NCI-H1436 treated with DMSO at 0.1 percent for 48 hours (cell line): ENCODE measurements at regions not wholly inside any gene's neighbourhood (a gene's known extent, or its start where the extent isn't known, plus 50 kb on each side); places are given as distances from the start of the nearest gene placed in this dataset.
"Not testable (repeated sequence)": the region's sequence is repeated elsewhere in the genome, so short reads cannot be mapped to it uniquely, and the experiment has no call there.

Experiments used
- DNase-seq: peaks from one replicate; lab custom pipeline; 2025; lab: John Stamatoyannopoulos, UW

DNA sequence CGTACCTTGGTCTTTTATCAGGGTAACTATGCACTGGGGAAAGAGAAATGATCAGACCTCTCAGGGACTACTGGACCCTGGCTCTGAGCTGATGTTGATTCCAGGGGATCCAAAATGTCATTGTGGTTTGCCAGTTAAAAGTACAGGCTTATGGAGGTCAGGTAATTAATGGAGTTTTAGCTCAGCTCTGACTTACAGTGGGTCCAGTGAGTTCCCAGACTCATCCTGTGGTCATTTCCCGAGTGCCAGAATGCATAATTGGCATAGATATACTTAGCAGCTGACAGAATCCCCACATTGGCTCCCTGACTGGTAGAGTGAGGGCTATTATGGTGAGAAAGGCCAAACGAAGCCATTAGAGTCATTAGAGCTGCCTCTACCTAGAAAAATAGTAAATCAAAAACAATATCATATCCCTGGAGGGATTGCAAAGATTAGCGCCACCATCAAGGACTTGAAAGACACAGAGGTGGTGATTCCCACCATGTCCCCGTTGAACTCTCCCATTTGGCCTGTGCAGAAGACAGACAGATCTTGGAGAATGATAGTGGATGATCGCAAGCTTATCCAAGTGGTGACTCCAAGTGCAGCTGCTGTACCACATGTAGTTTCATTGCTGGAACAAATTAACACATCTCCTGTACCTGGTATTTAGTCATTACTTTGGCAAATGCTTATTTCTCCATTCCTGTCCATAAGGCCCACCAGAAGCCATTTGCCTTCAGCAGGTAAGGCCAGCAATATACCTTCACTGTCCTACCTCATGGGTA is 152.4 kb downstream of the THBS2 start:
- DNase-seq, result no peak

DNA sequence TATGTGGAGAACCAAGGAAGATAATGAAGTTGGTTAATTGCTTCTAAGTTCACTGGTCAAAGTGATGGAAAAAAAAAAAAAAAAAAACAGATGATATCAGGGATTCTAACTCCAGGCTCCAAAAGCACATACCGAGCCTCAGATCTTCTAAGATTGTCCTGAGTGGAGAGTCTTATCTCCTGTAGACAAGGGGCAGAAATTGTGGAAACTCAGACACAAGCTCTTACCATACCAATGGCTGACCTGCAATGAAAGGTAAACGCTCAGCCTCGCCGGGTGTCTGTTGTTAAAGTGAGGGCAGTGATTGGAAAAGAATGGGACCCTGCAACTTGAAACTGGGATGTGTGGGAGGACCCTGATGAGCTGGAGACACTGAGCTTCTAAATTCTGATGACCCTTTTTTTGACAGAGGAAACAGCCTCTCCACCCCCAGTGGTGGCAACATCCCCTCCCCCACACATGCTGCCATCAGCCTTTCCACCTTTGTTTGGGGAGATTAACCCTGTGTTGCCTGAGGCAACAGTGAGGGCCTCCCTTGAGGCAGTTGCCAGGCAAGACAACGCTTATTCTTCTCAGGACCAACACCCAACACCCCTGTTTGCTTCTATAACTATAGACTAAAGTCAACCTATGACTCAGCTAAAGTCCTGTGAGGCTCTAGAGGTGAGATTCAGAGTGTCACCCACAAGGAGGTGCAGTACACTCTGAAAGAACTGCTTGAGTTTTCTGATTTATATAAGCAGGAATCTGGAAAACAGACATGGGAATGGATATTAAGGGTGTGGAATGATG is 154.0 kb downstream of the THBS2 start:
- no peak for DNase-seq

- DNase-seq, result not testable (repeated sequence)
Observed at GRCh38 chr6:169098651-169099050, 155.0 kb downstream of the THBS2 start.

GRCh38 chr6:169098116-169098515 is 155.5 kb downstream of the THBS2 start:
- DNase-seq, result no peak

- no peak for DNase-seq
Observed at GRCh38 chr6:169097381-169097959, 156.2 kb downstream of the THBS2 start.

DNA sequence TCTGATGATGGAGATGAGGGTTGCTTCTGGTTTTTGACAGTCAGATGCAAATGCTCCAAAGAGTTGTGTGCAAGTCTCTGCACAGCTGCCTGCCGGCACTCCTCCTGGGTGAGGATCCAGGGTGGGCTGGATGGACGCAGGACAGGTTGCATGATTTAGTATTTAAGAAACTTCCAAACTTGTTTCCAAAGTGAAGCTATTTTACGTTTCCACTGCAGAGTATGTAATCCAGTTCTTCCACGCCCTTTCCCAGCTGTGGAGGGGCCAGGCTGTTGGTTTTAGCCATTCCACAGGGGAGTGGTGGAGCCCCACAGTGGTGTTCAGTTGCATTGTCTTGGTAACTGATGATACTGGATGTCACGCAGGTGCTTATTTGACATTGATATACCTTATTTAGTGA is 157.3 kb downstream of the THBS2 start:
- DNase-seq, result no peak

GRCh38 chr6:169095153-169095552 is 158.5 kb downstream of the THBS2 start:
- DNase-seq, result no peak

GRCh38 chr6:169094552-169094950 is 159.1 kb downstream of the THBS2 start:
- no peak for DNase-seq

DNA sequence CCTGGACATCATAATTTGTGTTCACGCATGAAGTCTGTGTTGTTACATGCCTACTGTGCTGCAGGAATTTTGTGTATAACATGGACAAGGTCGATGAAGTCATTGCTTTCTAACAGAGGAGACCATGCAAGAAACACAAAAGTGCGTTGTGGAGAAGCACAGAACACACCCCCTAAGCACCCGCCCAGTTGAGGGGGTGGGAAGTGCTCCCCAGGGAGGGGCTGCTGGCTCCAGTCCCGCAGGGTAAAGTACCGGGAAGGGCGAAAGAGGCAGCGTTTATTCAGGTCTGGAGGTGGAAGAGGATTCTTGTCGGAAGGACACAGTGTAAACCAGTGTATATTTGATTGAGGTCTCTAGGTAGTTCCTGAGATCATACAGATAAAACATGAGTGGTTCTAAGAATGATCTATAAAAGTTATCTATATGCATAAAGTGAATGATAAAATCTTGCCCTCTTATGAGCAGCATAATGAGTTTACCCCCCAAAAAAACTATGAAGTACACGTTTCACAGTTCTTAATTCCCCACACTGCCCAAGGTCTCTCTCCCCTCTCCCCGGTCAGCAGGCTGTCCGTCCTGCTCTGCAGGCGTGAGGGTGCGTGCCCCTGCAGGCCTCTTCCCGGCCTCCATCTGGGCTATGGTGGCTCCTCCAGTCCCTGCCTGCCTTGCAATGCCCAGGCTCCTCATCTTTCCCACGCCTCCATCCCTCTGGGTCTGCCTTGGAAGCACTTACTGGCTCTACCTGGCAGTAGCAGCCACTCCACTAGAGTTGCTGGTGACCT is 159.7 kb downstream of the THBS2 start:
- DNase-seq, result no peak

DNA sequence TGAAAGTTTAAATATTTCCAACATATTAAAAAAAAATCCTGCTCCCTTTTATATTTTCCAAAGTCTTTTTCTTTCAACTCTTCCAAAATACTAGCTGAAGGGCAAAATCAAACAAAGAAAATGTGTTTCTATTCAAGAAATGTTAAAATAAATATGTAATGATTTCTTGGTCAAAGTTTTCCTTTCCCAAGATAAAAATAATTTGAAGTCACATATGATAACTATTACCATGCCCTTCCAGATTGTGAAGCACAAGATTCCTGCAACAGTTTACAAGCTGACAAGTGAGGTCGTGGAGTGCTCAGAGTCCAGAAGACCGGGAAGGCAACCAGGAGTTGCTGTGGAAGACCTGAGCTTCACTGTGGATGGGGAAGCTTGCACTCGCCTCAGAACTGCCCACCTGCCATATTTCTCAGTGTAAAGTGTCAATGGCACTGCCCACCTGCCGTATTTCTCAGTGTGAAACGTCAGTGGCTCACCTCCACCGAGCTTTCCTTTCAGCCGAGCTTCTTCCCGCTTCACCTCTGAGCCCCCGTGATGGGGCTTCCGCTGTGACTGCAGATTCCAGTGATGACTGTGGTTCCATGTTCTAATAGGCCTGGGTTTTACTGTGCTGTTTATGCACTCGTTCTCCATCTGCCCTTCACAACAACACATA is 160.5 kb downstream of the THBS2 start:
- no peak for DNase-seq

DNA sequence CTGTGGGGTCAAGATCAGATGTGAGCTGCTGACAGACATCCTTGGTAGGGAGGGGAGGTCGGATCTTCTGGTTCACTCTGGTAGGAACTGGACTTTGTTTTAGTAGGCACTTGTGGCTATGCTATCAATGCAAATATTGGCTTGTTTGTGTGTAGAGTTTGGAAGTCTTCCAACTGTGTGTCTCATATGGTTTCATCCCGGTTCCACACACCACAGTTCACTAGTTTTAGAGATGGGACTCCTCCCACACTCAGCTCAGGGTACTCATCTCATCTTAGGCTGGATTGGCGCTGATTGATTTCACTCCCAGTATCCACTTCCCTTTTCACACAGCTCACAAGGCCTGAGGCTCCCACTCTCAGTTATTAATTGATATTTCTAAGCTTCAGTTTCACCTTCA is 161.3 kb downstream of the THBS2 start:
- no peak for DNase-seq

DNA sequence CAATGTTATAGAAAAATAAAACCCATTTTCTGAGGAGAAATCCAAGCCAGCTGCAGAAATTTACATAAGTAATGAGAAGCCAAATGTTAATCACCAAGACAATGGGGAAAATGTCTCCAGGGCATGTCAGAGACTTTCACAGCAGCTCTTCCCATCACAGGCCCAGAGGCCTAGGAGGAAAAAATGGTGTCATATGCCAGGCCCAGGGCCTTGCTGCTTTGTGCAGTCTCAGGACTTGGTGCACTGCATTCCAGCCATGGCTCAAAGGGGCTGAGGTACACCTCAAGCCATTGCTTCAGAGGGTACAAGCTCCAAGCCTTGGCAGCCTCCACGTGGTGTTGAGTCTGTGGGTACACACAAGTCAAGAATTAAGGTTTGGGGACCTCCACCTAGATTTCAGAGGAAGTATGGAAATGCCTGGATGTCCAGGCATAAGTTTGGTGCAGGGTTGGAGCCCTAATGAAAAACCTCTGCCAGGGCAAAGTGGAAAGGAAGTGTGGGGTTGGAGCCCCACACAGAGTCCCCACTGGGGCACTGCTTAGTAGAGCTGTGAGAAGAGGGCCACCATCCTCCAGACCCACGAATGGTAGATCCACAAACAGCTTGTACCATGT is 163.0 kb downstream of the THBS2 start:
- not testable (repeated sequence) for DNase-seq

DNA sequence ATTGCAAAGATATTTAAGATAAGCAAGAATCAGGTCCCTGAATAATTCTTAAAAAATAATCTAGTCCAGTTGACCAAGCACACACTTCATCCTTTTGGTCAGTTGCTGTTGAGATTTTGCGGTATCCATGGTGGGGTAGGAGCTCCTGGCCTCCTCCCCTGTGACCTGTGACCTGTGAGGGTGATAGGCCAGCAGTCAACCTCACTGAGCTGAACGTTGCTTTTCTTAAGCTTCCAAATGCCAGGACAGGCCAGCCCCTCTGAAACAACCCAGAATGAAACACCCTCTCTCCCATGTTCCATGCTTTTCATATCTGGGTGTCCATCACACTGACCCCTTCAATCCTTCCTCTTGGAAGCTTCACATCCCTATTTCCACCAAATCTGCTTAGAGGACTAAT is 164.9 kb downstream of the THBS2 start:
- DNase-seq, result no peak

DNA sequence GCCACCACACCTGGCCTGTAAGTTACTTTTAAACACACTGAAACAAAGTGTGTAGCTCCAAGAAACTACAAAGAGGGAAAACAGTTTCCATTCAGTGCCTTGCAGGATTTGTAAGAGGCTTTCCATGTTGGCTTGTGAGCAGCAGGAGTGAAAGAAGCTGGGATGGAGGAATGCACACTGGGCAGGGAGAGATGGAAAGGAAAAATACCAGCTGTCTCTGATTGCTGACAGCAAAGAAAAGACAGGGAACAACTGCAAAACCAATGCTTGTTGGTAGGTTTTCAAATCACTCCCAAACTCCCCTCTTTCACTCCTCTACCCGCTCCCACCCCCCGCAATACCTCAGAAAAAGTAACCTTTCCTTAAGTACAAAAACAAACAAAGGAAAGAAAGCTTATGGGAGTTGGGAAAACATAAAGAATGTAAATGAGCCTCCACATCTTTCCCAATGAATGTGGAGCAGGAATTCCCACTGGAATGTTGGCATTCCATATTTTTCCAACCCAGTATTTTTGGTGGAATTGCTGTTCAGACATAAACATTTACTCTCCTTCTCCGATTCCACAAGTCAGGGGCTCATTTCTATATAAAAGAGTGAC is 166.1 kb downstream of the THBS2 start:
- no peak for DNase-seq

GRCh38 chr6:169086616-169087015 is 167.0 kb downstream of the THBS2 start:
- DNase-seq, result not testable (repeated sequence)

DNA sequence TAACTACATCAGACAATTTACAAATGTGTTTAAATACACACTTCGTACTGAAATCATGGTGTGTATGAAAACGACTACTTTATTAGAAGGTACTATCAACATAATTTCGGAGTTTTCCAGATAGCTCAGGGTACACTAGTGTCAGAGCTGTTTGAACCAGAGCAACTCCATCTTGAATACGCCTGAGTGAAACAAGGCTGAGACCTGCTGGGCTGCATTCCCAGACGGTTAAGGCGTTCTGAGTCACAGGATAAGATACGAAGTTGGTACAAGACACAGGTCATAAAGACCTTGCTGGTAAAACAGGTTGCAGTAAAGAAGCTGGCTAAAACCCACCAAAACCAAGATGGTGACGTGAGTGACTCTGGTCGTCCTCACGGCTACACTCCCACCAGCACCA is 167.6 kb downstream of the THBS2 start:
- no peak for DNase-seq

DNA sequence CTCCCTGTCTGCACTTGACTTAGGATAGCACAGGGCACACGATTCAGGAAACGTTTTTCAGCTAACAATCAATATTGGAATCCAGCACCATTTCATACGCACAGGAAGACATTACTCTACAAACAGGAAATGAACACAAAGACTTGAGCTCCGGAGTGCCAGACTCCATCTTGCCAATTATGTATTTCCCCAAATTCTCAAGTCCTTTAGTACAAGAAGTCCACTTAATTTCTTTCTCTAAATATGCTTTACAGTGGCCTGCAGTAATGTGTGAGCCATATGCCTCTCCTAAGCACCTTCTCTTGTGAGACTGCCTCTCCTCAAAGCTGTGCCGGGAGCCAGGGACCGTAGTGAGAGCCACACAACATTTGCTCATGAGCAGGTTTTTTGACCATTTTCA is 168.2 kb downstream of the THBS2 start:
- no peak for DNase-seq

DNA sequence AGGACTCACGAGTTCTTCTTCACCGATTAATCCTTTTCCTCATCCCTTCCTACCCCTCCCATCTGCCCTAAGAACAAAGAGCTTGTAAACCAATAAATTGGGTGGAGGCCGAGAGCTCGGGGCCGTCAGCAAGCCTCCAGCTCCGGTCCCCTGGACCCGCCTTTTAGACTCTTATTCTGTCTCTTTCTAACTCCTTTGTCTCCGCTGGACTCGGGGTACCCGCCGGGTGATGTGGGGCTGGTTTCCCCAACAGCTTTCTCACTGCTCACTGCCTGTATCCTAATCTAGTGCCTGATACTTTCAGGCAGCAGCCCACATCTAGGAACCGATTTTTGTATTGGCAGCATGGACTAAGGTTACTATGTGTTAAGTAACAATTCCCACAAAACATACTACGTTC is 169.1 kb downstream of the THBS2 start:
- DNase-seq, result not testable (repeated sequence)

DNA sequence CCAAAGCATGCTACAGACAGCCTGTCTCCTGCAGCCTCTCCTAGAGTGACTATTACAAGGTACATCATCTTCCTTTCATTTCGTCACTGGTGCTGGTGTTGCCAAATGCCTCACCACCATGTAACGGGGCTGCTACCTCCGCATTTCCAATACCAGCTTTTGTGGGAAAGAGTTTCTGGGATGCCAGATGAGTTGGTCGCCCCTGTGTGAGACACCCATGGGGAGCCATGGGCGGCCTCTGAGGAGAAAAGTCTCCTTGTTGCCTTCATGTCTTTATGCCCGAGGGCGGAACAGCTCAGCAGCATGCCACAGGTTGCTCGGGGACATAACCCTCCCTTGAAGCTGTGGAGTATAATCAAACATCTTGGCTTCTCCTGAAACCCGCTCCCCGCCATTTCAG is 169.6 kb downstream of the THBS2 start:
- DNase-seq, result no peak

DNA sequence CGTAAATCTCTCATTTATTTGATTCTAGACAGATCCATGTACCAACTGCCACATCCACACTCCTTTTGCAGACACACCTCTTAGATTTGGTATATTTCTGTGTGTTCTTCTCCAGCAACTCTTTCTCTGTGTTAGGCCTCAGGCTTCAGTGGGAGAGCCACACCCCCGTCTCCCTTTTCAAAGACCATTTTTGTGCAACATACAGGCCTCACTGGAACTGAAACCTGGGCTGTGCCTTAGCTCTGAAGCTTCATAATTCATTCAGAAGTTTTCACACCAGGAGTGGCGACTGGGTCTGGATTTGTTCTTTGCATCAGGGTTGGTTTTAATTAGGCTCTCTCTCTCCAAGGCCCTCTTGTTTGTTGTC is 170.2 kb downstream of the THBS2 start:
- DNase-seq, result no peak
